RWPE2 (cell line): ENCODE measurements at regions not wholly inside any gene's neighbourhood (a gene's known extent, or its start where the extent isn't known, plus 50 kb on each side); places are given as distances from the start of the nearest gene placed in this dataset.
A peak's percentile ranks its signal among the peaks of the same experiment; 100 is the strongest.

Source experiments
- ATAC-seq: fragments of 200-7000 bp; cut with Tn5 transposase; 3 replicates; pipeline ENCODE4 v1.9.1; 2021; ENCODE audit warnings: low read depth
- DNase-seq: peaks from one replicate; pipeline ENCODE4 v3.0.0-alpha.2; 2020; ENCODE audit warnings: low spot score
- H3K27ac ChIP-seq: fragments of 450-650 bp; 2 replicates; pipeline ENCODE4 v1.5.1; 2017; ENCODE audit warnings: mild to moderate bottlenecking; ENCODE audit not compliant: poor library complexity, severe bottlenecking
- H3K27me3 ChIP-seq: fragments of 250-450 bp; sonication (Bioruptor Pico); 2 replicates; pipeline ENCODE4 v1.5.1; 2021; ENCODE audit warnings: mild to moderate bottlenecking, moderate library complexity; ENCODE audit not compliant: insufficient read depth, poor library complexity, severe bottlenecking
- H3K36me3 ChIP-seq: fragments of 250-450 bp; sonication (Bioruptor Pico); 2 replicates; pipeline ENCODE4 v1.5.1; 2020; ENCODE audit warnings: low read depth, mild to moderate bottlenecking, moderate library complexity
- H3K4me1 ChIP-seq: fragments of 250-450 bp; sonication (Bioruptor Pico); 2 replicates; pipeline ENCODE4 v1.5.1; 2021; ENCODE audit warnings: mild to moderate bottlenecking, moderate library complexity; ENCODE audit not compliant: insufficient read depth, poor library complexity, severe bottlenecking
- H3K4me3 ChIP-seq: fragments of 250-450 bp; sonication (Bioruptor Pico); 2 replicates; pipeline ENCODE4 v1.5.1; 2021; ENCODE audit warnings: mild to moderate bottlenecking, moderate library complexity; ENCODE audit not compliant: severe bottlenecking
- H3K9me3 ChIP-seq: fragments of 250-450 bp; sonication (Bioruptor Pico); 2 replicates; pipeline ENCODE4 v1.5.1; 2021; ENCODE audit warnings: mild to moderate bottlenecking, moderate library complexity; ENCODE audit not compliant: severe bottlenecking
- CTCF ChIP-seq: fragments of 450-650 bp; IDR thresholded peaks from one replicate; pipeline ENCODE4 v1.5.1; 2017; ENCODE audit warnings: mild to moderate bottlenecking, moderate library complexity; ENCODE audit not compliant: poor library complexity, severe bottlenecking

GRCh38 chr5:56323505-56323904, 90.4 kb upstream of the ANKRD55 start:
- ATAC-seq = peak; percentile 64
- H3K9me3 ChIP-seq = no peaks in the 10 kb centered on the region
- DNase-seq = no peak
- TF ChIP-seq CTCF = peak; percentile 50
- no peaks in the 10 kb centered on the region for H3K27me3 ChIP-seq
- H3K36me3 ChIP-seq = no peaks in the 10 kb centered on the region
- no peak overlapping the region for H3K27ac ChIP-seq
- H3K4me1 ChIP-seq = peaks cover 17% of the 10 kb centered on the region
- H3K4me3 ChIP-seq = no peak overlapping the region

DNA sequence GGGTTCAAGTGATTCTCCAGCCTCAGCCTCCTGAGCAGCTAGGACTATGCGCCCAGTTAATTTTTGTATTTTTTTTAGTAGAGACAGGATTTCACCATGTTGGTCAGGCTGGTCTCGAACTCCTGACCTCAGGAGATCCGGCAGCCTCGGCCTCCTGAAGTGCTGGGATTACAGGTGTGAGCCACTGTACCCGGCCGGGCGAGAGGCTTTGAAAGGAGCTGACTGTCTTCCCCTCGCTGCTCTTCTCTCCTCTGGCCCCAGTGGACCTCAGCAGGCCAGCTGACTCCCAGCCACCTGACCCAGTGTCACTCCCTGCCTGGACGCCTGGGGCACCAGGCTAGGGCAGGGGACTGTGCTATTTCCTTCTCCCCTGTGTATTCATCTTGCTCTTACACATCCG, 89.5 kb upstream of the ANKRD55 start:
- Histone ChIP-seq H3K27me3 (no peaks in the 10 kb centered on the region), H3K36me3 (no peaks in the 10 kb centered on the region), H3K9me3 (no peaks in the 10 kb centered on the region), H3K4me3 (no peak overlapping the region), H3K4me1 (peaks cover 17% of the 10 kb centered on the region), H3K27ac (no peak overlapping the region)
- no peak for DNase-seq
- TF ChIP-seq CTCF = no peak
- no peak for ATAC-seq

GRCh38 chr5:56321236-56321881, 88.2 kb upstream of the ANKRD55 start:
- Histone ChIP-seq H3K9me3 (no peaks in the 10 kb centered on the region), H3K27me3 (no peaks in the 10 kb centered on the region), H3K27ac (no peak overlapping the region), H3K4me1 (peaks cover 17% of the 10 kb centered on the region), H3K36me3 (no peaks in the 10 kb centered on the region), H3K4me3 (no peak overlapping the region)
- no peak for ATAC-seq
- TF ChIP-seq CTCF = no peak
- no peak for DNase-seq

- Histone ChIP-seq H3K27ac (peak overlapping the region; percentile 94), H3K9me3 (no peaks in the 10 kb centered on the region), H3K4me3 (no peak overlapping the region), H3K36me3 (no peaks in the 10 kb centered on the region), H3K27me3 (no peaks in the 10 kb centered on the region), H3K4me1 (peaks cover 17% of the 10 kb centered on the region)
- TF ChIP-seq CTCF = no peak
- ATAC-seq = no peak
- no peak for DNase-seq
These were observed 87.6 kb upstream of the ANKRD55 start for GRCh38 chr5:56320686-56321085.

DNA sequence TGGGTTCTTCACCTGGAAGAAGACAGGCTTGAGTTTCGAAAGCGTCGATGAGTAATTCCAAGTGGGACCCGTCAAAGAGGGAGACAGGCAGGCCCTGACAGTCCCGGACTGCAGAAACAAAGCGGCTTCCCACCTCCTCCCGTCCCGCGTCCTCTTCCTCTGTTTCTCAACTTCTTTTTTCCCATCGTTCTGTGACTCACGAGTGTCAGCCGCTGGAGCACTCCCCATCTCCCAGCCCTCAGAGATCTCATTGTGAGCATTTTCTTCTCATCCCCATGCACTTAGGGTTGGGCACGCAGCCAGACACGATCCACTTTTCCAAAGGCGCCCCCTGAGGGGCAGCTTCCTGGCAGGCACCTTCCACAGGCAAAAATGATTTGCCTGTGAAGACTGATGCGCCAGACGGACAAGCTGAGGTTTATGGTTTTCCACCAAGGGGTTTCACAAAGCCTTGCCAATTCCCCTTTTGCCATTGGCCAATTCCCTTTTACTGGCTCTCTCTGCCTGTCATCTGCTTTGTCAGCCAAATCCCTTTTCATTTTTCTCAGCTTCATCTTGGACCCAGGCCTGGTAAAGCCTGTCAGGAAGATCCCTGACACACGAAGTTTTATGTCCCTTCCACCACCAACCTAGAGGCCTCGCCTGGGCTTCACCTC, 86.5 kb upstream of the ANKRD55 start:
- no peaks in the 10 kb centered on the region for H3K27me3 ChIP-seq
- ATAC-seq (peak; percentile 88), DNase-seq (peak; percentile 96)
- peaks cover 17% of the 10 kb centered on the region for H3K4me1 ChIP-seq
- TF ChIP-seq CTCF = peak; percentile 36
- no peaks in the 10 kb centered on the region for H3K9me3 ChIP-seq
- H3K4me3 ChIP-seq = no peak overlapping the region
- H3K36me3 ChIP-seq = no peaks in the 10 kb centered on the region
- H3K27ac ChIP-seq = peak overlapping the region; percentile 94
